Spinal cord (tissue), 9 donors: ENCODE measurements at regions not wholly inside any gene's neighbourhood (a gene's known extent, or its start where the extent isn't known, plus 50 kb on each side); places are given as distances from the start of the nearest gene placed in this dataset.

ENCODE experiments used
- DNase-seq, 6 donors: peaks; one replicate each; pipeline versions ENCODE4 v3.0.0 to v3.0.0-alpha.2; 2013 to 2015; ENCODE audit warnings: low spot score in 6 of 6, low read depth in 4 of 6
- H3K27ac ChIP-seq: one replicate; pipeline ENCODE4 v1.5.1; 2013; ENCODE audit warnings: low read depth, low read length, control low read depth
- H3K27me3 ChIP-seq: one replicate; pipeline ENCODE4 v1.6.1; 2013; ENCODE audit warnings: low read length; ENCODE audit not compliant: control insufficient read depth, insufficient read depth
- H3K36me3 ChIP-seq: one replicate; pipeline ENCODE4 v1.6.1; 2013; ENCODE audit warnings: low read length; ENCODE audit not compliant: control insufficient read depth, insufficient read depth
- H3K4me1 ChIP-seq: one replicate; pipeline ENCODE4 v1.6.1; 2013; ENCODE audit warnings: low read length; ENCODE audit not compliant: control insufficient read depth, insufficient read depth
- H3K4me3 ChIP-seq: one replicate; pipeline ENCODE4 v1.5.1; 2013; ENCODE audit warnings: low read depth, low read length, control low read depth
- H3K9me3 ChIP-seq: one replicate; pipeline ENCODE4 v1.6.1; 2013; ENCODE audit warnings: low read length; ENCODE audit not compliant: control insufficient read depth, insufficient read depth
- WGBS: methylation state at CpG from one replicate; pipeline ENCODE4 v1.1.5; 2013; ENCODE audit warnings: missing lambda C conversion rate; ENCODE audit not compliant: insufficient coverage; 5-methylcytosine and 5-hydroxymethylcytosine counted together
- donor health status: healthy.

DNA sequence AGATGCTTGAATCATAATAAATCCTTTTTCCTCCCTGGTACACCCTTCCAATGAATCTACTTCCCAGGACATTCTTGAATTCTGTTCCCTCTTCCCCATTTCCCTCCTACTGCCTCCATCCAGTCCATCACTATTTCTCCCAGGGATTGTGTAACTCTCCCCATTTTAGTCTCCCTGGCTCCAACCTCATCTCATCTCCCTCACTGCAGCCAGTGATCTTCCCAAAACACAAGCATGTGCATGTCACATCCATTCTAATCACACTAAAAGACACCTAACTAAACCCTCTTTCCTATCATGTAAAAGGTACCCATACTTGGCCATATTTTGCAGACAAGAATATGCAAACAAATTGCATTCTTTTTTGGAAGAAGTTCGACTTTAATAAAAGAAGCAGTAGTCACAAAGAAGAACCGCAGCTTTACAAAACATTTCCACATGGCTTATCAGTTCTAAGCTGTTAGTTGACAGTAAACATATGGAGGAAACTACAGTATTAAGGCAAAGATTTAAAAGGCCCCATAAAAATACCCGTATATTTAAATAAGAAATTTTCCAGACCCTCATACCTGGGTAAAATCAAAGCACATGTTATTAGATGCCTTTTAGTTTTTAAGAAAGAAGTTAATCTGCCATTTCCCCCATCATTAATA, 111.0 kb downstream of the KCTD12 start:
- Histone ChIP-seq H3K27me3 (no peaks in the 10 kb centered on the region), H3K4me3 (no peak overlapping the region), H3K9me3 (no peaks in the 10 kb centered on the region), H3K4me1 (no peaks in the 10 kb centered on the region), H3K27ac (no peak overlapping the region), H3K36me3 (no peaks in the 10 kb centered on the region)
- no CpG with 5 or more reads among the region's 3 CpGs for WGBS
- DNase-seq: no peak

DNA sequence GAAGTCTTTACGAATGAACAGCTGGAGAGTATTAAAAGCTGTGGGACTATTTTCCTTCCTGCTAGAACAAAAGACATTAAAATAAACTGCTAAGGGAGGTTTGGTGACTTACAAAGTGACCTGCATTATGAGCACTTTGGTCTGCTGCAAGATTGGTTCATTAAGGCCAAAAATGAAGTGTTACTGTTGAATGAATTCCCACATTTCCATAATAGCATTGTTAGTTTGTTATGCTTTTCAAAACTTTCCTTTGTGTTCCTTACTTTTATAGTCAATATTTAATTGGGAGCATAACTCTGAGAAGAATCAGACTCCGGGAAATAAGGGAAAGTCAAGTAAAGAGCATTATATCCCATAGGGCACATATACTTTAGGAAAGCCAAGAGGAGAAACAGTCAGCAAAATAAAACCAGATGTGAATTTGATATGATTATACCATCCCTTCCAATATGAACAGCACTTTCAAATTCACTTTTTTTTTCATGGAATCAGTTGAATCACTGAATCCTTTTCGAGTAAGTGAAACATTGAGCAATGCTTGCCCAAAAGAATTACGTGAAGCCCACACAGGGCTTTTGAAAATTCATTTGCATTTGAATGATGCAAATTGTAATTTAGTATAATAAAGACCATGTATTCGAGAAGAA, 112.6 kb downstream of the KCTD12 start:
- DNase-seq: peak in 1 of 6 donors; percentile 43
- no peak overlapping the region for H3K27ac ChIP-seq
- WGBS: no CpG with 5 or more reads among the region's 5 CpGs
- H3K4me3 ChIP-seq: no peak overlapping the region
- H3K36me3 ChIP-seq: no peaks in the 10 kb centered on the region
- H3K27me3 ChIP-seq: no peaks in the 10 kb centered on the region
- H3K9me3 ChIP-seq: no peaks in the 10 kb centered on the region
- no peaks in the 10 kb centered on the region for H3K4me1 ChIP-seq

DNA sequence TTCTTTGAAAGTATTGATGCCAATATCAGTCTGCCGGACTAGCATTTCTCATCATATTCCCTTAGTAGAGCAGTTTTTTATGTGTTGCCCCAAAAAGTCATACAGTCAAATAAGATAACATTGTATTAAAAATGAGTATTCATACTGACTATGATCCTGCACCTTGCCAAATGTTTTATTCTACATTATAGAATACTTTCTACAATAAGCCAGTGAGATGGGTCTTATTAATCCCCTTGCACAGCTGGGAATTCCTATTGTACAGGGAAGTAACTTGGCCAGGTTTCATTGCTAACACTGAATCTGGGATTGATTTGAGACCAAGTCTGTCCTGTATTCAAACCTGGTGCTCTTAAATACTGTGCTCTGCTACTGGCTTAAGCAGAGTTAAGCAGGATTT, 114.0 kb downstream of the KCTD12 start:
- Histone ChIP-seq H3K4me3 (no peak overlapping the region), H3K9me3 (no peaks in the 10 kb centered on the region), H3K27ac (no peak overlapping the region), H3K4me1 (no peaks in the 10 kb centered on the region), H3K27me3 (no peaks in the 10 kb centered on the region), H3K36me3 (no peaks in the 10 kb centered on the region)
- DNase-seq: no peak
- WGBS: no CpG with 5 or more reads among the region's 1 CpG

DNA sequence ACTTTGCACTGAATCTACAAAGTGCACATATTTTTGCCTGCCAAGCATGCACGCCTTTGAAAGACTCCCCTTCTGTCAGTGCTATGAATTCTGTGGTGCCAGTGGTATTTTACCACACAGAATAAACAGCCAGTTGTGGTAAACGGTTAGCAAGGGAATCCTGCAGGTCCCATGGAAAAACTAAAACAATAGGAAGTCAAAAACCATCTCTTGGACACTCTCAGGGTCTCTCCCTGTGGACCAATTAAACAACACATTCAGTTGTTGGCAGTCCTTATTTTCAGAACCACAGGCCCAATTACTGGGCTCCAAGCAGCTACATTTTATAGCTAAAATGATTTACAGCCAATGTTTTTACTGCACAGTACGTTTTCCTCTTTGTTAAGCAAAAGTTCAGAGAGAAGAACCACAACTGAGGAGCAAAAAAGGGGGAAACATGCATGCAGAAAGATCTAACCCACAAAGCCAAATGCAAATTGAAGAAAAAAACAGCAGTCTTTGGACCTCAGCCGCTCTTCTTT, 116.9 kb downstream of the KCTD12 start:
- Histone ChIP-seq H3K36me3 (no peaks in the 10 kb centered on the region), H3K9me3 (no peaks in the 10 kb centered on the region), H3K27me3 (no peaks in the 10 kb centered on the region), H3K27ac (no peak overlapping the region), H3K4me1 (no peaks in the 10 kb centered on the region), H3K4me3 (no peak overlapping the region)
- DNase-seq: peak in 2 of 6 donors; percentile 64 to 76
- WGBS: 22% methylated on average over 1 of the region's 4 CpGs

DNA sequence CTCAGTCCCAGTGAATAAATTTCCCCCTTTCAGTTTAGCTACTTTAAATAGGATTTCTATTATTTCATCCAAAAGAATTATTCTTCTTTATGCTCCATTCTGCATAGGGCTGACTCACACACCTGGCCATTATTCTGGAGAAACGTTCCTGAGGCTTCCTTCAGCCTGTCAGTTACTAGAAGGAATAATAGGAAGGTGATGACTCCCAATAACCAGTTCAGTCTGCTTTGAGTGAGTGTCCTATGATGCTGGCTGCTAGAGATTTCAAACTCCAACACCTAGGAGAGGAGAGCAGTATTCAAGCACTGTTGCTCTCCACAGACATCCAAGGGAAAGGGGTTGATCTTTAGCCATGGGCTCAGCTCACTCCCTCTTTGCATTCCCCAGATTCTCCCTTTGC, 117.8 kb downstream of the KCTD12 start:
- no peak for DNase-seq
- no peak overlapping the region for H3K4me3 ChIP-seq
- no peaks in the 10 kb centered on the region for H3K9me3 ChIP-seq
- no peak overlapping the region for H3K27ac ChIP-seq
- no peaks in the 10 kb centered on the region for H3K4me1 ChIP-seq
- H3K36me3 ChIP-seq: no peaks in the 10 kb centered on the region
- no peaks in the 10 kb centered on the region for H3K27me3 ChIP-seq
- WGBS: no CpG with 5 or more reads among the region's 1 CpG

DNA sequence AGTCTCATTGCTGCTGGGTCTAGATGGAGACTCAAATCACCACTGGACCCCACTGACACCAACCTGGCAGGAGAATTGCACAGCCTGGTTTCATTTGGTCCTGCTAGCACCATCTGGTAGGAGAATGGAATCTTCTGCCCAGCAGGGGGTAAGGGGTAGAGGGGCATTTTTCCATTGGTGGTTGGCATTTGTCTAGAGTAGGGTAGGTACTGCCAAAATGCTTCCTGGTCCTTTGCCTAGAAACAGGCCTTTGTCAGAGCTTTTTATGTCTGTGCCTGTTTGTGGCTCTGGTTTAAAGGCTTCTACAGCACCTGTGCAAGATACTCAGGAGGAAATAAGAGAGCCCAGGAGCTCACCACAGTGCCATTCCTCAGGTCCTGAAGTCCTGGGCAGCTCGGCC, 121.3 kb downstream of the KCTD12 start:
- Histone ChIP-seq H3K27ac (no peak overlapping the region), H3K36me3 (no peaks in the 10 kb centered on the region), H3K27me3 (no peaks in the 10 kb centered on the region), H3K9me3 (no peaks in the 10 kb centered on the region), H3K4me1 (no peaks in the 10 kb centered on the region), H3K4me3 (no peak overlapping the region)
- WGBS: no CpG with 5 or more reads among the region's 1 CpG
- DNase-seq: no peak

DNA sequence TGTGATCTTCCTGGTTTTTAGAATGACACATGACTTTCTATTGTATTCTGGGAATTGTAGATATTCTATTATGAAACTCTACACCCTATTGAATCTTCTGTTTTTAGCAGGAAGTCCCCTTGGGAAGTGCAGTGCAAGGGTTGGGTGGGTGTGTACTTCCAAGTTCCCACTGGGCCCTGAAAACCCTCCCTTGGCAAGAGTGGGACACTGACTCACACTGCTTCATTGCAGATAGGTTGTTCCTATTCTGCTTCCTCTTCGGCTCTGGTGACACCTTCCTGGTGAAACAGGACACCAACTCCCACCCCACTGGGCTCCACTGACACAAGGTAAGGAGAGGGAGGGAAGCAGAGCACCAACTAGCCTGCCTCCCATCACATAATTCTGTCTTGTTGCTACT, 121.8 kb downstream of the KCTD12 start:
- Histone ChIP-seq H3K27me3 (no peaks in the 10 kb centered on the region), H3K9me3 (no peaks in the 10 kb centered on the region), H3K4me1 (no peaks in the 10 kb centered on the region), H3K27ac (no peak overlapping the region), H3K4me3 (no peak overlapping the region), H3K36me3 (no peaks in the 10 kb centered on the region)
- no CpG with 5 or more reads among the region's 1 CpG for whole genome bisulfite sequencing
- no peak for DNase-seq

DNA sequence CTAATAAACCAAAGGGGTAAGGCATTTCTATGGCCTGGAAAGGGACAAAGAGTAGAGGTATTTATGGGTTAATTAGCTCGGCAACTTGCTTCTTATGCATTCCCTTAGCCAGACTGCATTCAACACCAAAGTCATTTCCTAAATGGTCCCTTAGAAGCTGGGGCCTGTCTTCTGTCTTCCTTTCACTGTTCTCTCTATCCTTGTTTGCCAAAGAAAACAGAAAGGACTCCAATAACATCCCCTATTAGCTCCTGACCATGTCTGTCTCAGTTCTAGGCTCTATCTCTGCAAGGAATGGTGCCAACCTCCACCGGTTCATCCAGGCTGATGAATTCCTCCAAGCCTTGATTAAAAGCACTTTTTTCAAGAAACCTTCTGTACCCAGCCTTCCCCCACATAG, 123.5 kb downstream of the KCTD12 start:
- H3K4me3 ChIP-seq: no peak overlapping the region
- H3K4me1 ChIP-seq: no peaks in the 10 kb centered on the region
- no peaks in the 10 kb centered on the region for H3K36me3 ChIP-seq
- 17% methylated on average over 1 of the region's 2 CpGs for WGBS
- H3K9me3 ChIP-seq: no peaks in the 10 kb centered on the region
- no peak overlapping the region for H3K27ac ChIP-seq
- no peak for DNase-seq
- H3K27me3 ChIP-seq: no peaks in the 10 kb centered on the region

DNA sequence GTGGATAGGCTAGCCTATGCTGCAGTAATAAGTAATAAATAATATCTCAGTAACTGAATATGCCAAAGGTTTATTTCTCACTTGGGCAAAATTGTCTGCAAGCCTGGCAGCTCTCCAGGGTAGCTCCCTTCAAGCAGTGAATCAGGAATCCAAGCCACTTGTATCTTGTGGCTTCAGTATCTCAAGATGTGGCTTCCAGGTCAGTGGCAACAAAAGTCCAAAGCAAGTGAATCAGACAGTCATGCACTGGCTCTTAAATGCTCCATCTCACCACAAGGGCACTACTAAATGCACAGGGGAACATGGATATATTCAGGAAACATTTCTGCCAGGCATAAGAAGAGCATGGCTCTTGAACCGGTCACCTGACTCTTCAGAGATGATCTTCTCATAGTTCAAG, 126.3 kb downstream of the KCTD12 start:
- no peak for DNase-seq
- Histone ChIP-seq H3K4me3 (no peak overlapping the region), H3K4me1 (no peaks in the 10 kb centered on the region), H3K9me3 (no peaks in the 10 kb centered on the region), H3K27me3 (no peaks in the 10 kb centered on the region), H3K36me3 (no peaks in the 10 kb centered on the region), H3K27ac (no peak overlapping the region)
- 100% methylated on average over 1 of the region's 1 CpG for WGBS

DNA sequence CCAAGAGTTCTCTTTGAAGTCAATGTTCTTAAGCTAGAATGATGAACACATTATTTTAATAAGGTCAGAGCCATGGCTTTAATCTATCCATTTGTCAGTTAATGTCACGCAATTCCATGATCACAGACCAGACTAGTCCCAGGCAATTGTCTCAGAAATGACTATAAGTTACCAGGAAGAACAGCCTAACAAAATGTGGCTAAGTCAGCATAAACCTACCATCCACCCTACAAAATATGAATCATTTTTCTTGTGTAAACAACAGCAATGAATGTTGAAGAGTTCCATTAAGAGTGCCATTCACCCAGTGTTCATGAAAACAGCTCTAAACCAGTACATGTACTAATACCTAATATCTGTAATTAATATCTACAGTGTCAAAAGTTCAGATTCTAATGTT, 127.5 kb downstream of the KCTD12 start:
- Histone ChIP-seq H3K27ac (no peak overlapping the region), H3K9me3 (no peaks in the 10 kb centered on the region), H3K27me3 (no peaks in the 10 kb centered on the region), H3K4me3 (no peak overlapping the region), H3K4me1 (no peaks in the 10 kb centered on the region), H3K36me3 (no peaks in the 10 kb centered on the region)
- WGBS: 100% methylated on average over 1 of the region's 1 CpG
- no peak for DNase-seq
